Stomach (tissue), 8 donors: ENCODE measurements at regions not wholly inside any gene's neighbourhood (a gene's known extent, or its start where the extent isn't known, plus 50 kb on each side); places are given as distances from the start of the nearest gene placed in this dataset.

Experiments used
- DNase-seq, 2 donors: peaks; one replicate each; pipeline versions ENCODE4 v3.0.0 to v3.0.0-alpha.2; 2013 to 2019
- H3K27ac ChIP-seq, 5 donors: fragments of 200-600 bp in 4 of 5; sonication (generic) in 4 of 5; one replicate each; pipeline ENCODE4 v1.5.1; 2013 to 2019; ENCODE audit warnings: mild to moderate bottlenecking in 1 of 5, moderate library complexity in 1 of 5
- H3K27me3 ChIP-seq, 3 donors: fragments of 200-600 bp; sonication (generic); one replicate each; pipeline ENCODE4 v1.5.1; 2017 to 2019; ENCODE audit warnings: mixed run types in 1 of 3
- H3K36me3 ChIP-seq, 4 donors: fragments of 200-600 bp; sonication (generic); 1 replicate in 3 of 4; 2 replicates in 1 of 4; pipeline ENCODE4 v1.5.1; 2016 to 2019
- H3K4me1 ChIP-seq, 4 donors: fragments of 200-600 bp; sonication (generic); one replicate each; pipeline ENCODE4 v1.5.1; 2016 to 2019
- H3K4me3 ChIP-seq, 4 donors: fragments of 200-600 bp; sonication (generic) in 3 of 4; one replicate each; pipeline ENCODE4 v1.5.1; 2016 to 2019; ENCODE audit warnings: mild to moderate bottlenecking in 1 of 4
- H3K9me3 ChIP-seq, 4 donors: fragments of 200-600 bp; sonication (generic); one replicate each; pipeline ENCODE4 v1.5.1; 2016 to 2019
- EP300 ChIP-seq: sonication (generic); formaldehyde crosslinking; IDR thresholded peaks from one replicate; pipeline ENCODE4 v1.6.1; 2017; ENCODE audit warnings: antibody characterized with exemption
- POLR2A ChIP-seq, 4 donors: fragments of 450-650 bp; IDR thresholded peaks; one replicate each; pipeline ENCODE4 v1.6.1; 2016; ENCODE audit warnings: antibody characterized with exemption in 4 of 4, control low read depth in 2 of 4, mild to moderate bottlenecking in 1 of 4, moderate library complexity in 1 of 4
- POLR2AphosphoS5 ChIP-seq, 3 donors: sonication (generic); formaldehyde crosslinking; IDR thresholded peaks; one replicate each; pipeline ENCODE4 v1.6.1; 2016; ENCODE audit warnings: antibody characterized with exemption in 3 of 3
- WGBS, 5 donors: extraction: QIAGEN DNeasy Blood & Tissue Kit in 3 of 5; methylation state at CpG; one replicate each; pipeline versions ENCODE4 v1.1.5 to v1.1.7; 2013 to 2018; 5-methylcytosine and 5-hydroxymethylcytosine counted together
- intact Hi-C: fragments of 100-400 bp; cut with DNase I; formaldehyde crosslinking; loops from one replicate; pipeline ENCODE4 v1.15.1; 2023; ENCODE audit warnings: low total_unique reads
- TF ChIP-seq, protein P1 (sequence below), 7 experiments: fragments of 450-650 bp in 4 of 7; fragments of 200-600 bp in 3 of 7; sonication (generic) in 3 of 7; IDR thresholded peaks; one replicate each; pipeline ENCODE4 v1.5.1; 2016 to 2019; ENCODE audit warnings: antibody characterized with exemption in 7 of 7, control low read depth in 2 of 7, mild to moderate bottlenecking in 1 of 7
- donor health status: healthy with polysubstance abuse.
- donor health status: Bipolar disorder and iron deficiency.
- donor health status: healthy.

DNA sequence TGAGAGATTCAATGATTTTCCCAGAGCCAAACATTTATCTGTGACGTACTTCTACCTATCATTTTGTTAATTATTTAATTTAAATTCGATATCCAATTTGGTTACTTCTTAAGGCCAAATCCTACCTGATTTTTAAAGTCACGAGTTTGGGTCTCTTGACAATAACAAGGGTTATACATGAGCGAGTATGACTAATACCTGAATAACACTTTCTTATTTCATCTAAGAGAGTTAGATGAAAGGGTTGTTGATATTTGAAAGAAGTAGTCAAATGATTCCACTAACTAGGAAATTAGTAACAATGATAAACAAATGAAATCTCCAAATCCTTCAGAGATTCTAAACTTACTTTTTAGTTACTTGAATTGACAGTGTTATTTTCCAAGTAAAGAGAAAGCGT lies 1086.9 kb downstream of the XPNPEP1 start:
- 75 to 82% (median 81%) methylated on average over 5 of the region's 5 CpGs for WGBS, 5 donors
- no peak for DNase-seq

DNA sequence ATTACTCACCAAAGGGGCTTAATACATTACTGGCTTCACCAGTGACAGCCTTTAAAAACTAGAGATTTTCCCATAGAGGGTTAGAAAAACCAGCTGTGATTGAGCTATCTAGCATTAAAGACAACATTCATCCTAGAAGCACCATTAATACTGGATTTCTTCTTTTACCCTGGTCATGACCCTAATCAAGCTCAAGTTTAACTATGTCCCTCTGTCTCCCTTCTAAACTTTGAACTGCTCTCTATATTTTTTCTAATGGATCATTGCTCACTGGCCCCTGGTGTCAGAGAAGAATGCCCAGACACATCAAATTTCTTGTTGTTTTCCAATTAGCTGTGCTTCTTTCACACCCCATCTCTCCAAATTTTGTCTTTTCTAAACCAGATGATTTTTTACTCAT lies 1101.3 kb downstream of the XPNPEP1 start:
- TF ChIP-seq POLR2AphosphoS5 (IDR thresholded peaks at IDR 0.05) (no peak), POLR2A (IDR thresholded peaks at IDR 0.05) (no peak), EP300 (no peak)
- TF ChIP-seq, protein P1, sequence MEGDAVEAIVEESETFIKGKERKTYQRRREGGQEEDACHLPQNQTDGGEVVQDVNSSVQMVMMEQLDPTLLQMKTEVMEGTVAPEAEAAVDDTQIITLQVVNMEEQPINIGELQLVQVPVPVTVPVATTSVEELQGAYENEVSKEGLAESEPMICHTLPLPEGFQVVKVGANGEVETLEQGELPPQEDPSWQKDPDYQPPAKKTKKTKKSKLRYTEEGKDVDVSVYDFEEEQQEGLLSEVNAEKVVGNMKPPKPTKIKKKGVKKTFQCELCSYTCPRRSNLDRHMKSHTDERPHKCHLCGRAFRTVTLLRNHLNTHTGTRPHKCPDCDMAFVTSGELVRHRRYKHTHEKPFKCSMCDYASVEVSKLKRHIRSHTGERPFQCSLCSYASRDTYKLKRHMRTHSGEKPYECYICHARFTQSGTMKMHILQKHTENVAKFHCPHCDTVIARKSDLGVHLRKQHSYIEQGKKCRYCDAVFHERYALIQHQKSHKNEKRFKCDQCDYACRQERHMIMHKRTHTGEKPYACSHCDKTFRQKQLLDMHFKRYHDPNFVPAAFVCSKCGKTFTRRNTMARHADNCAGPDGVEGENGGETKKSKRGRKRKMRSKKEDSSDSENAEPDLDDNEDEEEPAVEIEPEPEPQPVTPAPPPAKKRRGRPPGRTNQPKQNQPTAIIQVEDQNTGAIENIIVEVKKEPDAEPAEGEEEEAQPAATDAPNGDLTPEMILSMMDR (IDR thresholded peaks at IDR 0.05) = no peak
- no peak overlapping the region for H3K27ac ChIP-seq
- no peak overlapping the region for H3K4me3 ChIP-seq
- H3K27me3 ChIP-seq = no peaks in the 10 kb centered on the region
- H3K36me3 ChIP-seq = no peaks in the 10 kb centered on the region
- no peaks in the 10 kb centered on the region for H3K4me1 ChIP-seq
- intact Hi-C loops = no loop called here
- H3K9me3 ChIP-seq = no peaks in the 10 kb centered on the region
- DNase-seq = no peak

More for the DNA sequence above, 1086.9 kb downstream of the XPNPEP1 start:
- Histone ChIP-seq H3K4me1 (no peaks in the 10 kb centered on the region), H3K9me3 (no peaks in the 10 kb centered on the region), H3K27ac (no peak overlapping the region), H3K36me3 (no peaks in the 10 kb centered on the region), H3K4me3 (no peak overlapping the region), H3K27me3 (no peaks in the 10 kb centered on the region)
- intact Hi-C loops = no loop called here
- no peak for TF ChIP-seq POLR2A (IDR thresholded peaks at IDR 0.05)
- no peak for TF ChIP-seq POLR2AphosphoS5 (IDR thresholded peaks at IDR 0.05)
- no peak for TF ChIP-seq EP300
- TF ChIP-seq, protein P1 (IDR thresholded peaks at IDR 0.05) = no peak

DNA sequence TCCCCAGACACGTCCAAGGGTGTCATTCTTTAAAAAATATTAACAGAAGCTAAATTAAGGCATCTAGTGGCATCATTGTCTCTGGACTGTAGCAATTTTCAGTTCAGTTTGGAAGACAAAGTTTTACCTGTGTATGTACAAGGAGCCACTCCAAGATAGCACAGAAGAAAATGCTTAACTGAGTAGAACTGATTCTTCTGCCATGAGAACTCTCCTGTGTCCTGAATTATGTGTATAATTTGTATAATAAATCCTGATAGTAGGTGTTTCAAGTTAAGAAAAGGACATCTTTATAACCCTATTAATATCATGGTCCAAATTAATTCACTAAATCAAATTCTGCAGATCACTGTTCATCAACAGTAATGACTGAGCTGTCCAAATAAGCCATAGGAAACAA lies 1104.0 kb downstream of the XPNPEP1 start:
- 68 to 84% (median 71%) methylated on average over 1 of the region's 1 CpG for WGBS, 5 donors
- H3K9me3 ChIP-seq = no peaks in the 10 kb centered on the region
- intact Hi-C loops = no loop called here

DNA sequence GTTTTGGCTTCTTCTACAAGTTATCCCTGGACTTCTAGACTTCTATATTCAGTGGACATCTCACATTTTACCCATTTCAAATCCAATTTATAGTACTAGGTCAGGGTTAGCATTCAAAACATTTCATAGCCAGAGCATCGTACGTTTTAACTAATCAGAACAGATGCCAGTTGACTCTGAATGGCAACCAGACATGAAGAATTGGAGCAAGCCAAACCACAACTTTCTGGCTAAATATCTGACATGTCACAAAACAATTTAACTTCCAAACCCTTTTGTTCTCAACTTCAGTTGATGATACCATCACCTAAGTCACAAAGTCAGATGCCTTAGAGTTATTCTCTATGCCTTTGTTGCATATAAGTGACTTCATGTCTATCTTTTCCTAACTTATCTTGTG lies 1105.7 kb downstream of the XPNPEP1 start:
- intact Hi-C loops = no loop called here
- no peak for DNase-seq
- WGBS, 5 donors = 33 to 86% (median 77%) methylated on average over 2 of the region's 2 CpGs
- no peak overlapping the region for H3K27ac ChIP-seq
- no peaks in the 10 kb centered on the region for H3K4me1 ChIP-seq
- H3K9me3 ChIP-seq = no peaks in the 10 kb centered on the region
- H3K4me3 ChIP-seq = no peak overlapping the region
- TF ChIP-seq POLR2A (IDR thresholded peaks at IDR 0.05) (no peak), EP300 (no peak), POLR2AphosphoS5 (IDR thresholded peaks at IDR 0.05) (no peak)
- TF ChIP-seq, protein P1 (IDR thresholded peaks at IDR 0.05) = no peak
- no peaks in the 10 kb centered on the region for H3K36me3 ChIP-seq
- H3K27me3 ChIP-seq = no peaks in the 10 kb centered on the region

More for the DNA sequence above, 1104.0 kb downstream of the XPNPEP1 start:
- no peak overlapping the region for H3K27ac ChIP-seq
- DNase-seq = no peak
- H3K4me1 ChIP-seq = no peaks in the 10 kb centered on the region
- no peak for TF ChIP-seq POLR2A (IDR thresholded peaks at IDR 0.05)
- TF ChIP-seq, protein P1 (IDR thresholded peaks at IDR 0.05) = no peak
- no peaks in the 10 kb centered on the region for H3K27me3 ChIP-seq
- no peak overlapping the region for H3K4me3 ChIP-seq
- no peaks in the 10 kb centered on the region for H3K36me3 ChIP-seq

DNA sequence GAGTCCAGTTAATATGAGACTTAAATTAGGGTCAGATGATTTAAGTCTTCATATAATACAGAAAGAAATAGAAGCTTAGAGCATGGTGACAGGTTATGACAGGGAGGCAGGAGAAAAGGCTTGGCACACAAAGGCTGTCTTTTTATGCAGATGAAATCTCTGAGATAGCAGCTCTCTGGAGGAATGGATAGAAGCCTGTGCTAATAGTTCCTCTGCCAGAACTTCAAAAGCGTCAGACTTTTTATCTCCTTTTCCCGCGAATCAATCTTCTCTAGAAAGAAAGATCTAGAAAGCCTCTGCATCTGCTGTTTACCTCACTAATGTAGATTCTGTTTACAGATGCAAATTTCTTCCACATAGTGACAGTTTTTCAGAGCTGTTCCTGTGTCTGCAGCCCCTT lies 1106.2 kb downstream of the XPNPEP1 start:
- Histone ChIP-seq H3K4me3 (no peak overlapping the region), H3K27ac (no peak overlapping the region), H3K27me3 (no peaks in the 10 kb centered on the region), H3K4me1 (no peaks in the 10 kb centered on the region), H3K9me3 (no peaks in the 10 kb centered on the region), H3K36me3 (no peaks in the 10 kb centered on the region)
- TF ChIP-seq POLR2AphosphoS5 (IDR thresholded peaks at IDR 0.05) (no peak), EP300 (no peak), POLR2A (IDR thresholded peaks at IDR 0.05) (no peak)
- TF ChIP-seq, protein P1 (IDR thresholded peaks at IDR 0.05) = no peak
- WGBS, 5 donors = 48 to 64% (median 59%) methylated on average over 3 of the region's 3 CpGs
- DNase-seq = no peak
- intact Hi-C loops = no loop called here
